H1 (cell line): ENCODE measurements at regions not wholly inside any gene's neighbourhood (a gene's known extent, or its start where the extent isn't known, plus 50 kb on each side); places are given as distances from the start of the nearest gene placed in this dataset.

Experiments used
- CTCF ChIA-PET: fragments of 300-600 bp; sonication (Branson Sonifier 250); formaldehyde crosslinking; loops from one replicate; lab custom pipeline; 2021; ENCODE audit not compliant: partially characterized antibody; lab: Charles Lee
- POLR2A ChIA-PET: fragments of 300-600 bp; sonication (Branson Sonifier 250); formaldehyde crosslinking; loops from one replicate; lab custom pipeline; 2021; ENCODE audit warnings: inconsistent platforms; ENCODE audit not compliant: partially characterized antibody; lab: Charles Lee
- DNase-seq, 2 experiments: peaks; one replicate each; pipeline versions ENCODE4 v3.0.0 to v3.0.0-alpha.2; 2010 to 2022; ENCODE audit warnings: low spot score in 2 of 2, low read depth in 1 of 2, mixed read lengths in 1 of 2
- FAIRE-seq: peaks from 2 replicates; lab custom pipeline; 2011; peaks lifted over from hg19 to GRCh38; lab: Jason Lieb, UNC
- H2AFZ ChIP-seq: 2 replicates; pipeline ENCODE4 v1.8.1; 2012; ENCODE audit warnings: low read length, inconsistent platforms
- H2AK5ac ChIP-seq: 2 replicates; pipeline ENCODE4 v1.6.1; 2013; ENCODE audit warnings: low read depth, low read length
- H2BK120ac ChIP-seq: replicated peaks from 2 replicates; pipeline ENCODE3; 2013; ENCODE audit warnings: low read depth, low read length, inconsistent platforms
- H2BK12ac ChIP-seq: 2 replicates; pipeline ENCODE4 v1.6.1; 2013; ENCODE audit warnings: low read depth, low read length
- H2BK15ac ChIP-seq: 2 replicates; pipeline ENCODE4 v1.6.1; 2013; ENCODE audit warnings: low read length
- H2BK20ac ChIP-seq: 2 replicates; pipeline ENCODE4 v1.6.1; 2013; ENCODE audit warnings: low read length
- H2BK5ac ChIP-seq: 2 replicates; pipeline ENCODE4 v1.6.1; 2013; ENCODE audit warnings: low read depth, low read length
- H3K14ac ChIP-seq: 2 replicates; pipeline ENCODE4 v1.6.1; 2013; ENCODE audit warnings: inconsistent platforms; ENCODE audit not compliant: insufficient read length
- H3K18ac ChIP-seq: 2 replicates; pipeline ENCODE4 v1.6.1; 2013; ENCODE audit warnings: low read length; ENCODE audit errors: extremely low read depth
- H3K23ac ChIP-seq: 2 replicates; pipeline ENCODE4 v1.6.1; 2013; ENCODE audit warnings: inconsistent platforms; ENCODE audit not compliant: insufficient read length
- H3K23me2 ChIP-seq: 2 replicates; pipeline ENCODE4 v1.6.1; 2013; ENCODE audit warnings: low read depth, low read length
- H3K27ac ChIP-seq: 2 replicates; pipeline ENCODE4 v1.6.1; 2011; ENCODE audit warnings: low read depth, low read length, inconsistent platforms
- H3K27me3 ChIP-seq, 4 experiments: replicated peaks in 1 of 4; 1 replicate in 1 of 4; 2 replicates in 3 of 4; pipeline versions ENCODE4 v1.6.1 to v1.8.1; 2011 to 2013; ENCODE audit warnings: low read length in 3 of 4, mild to moderate bottlenecking in 3 of 4, inconsistent platforms in 2 of 4, mixed read lengths in 2 of 4, moderate library complexity in 1 of 4; ENCODE audit not compliant: control insufficient read depth in 3 of 4, insufficient read depth in 3 of 4; ENCODE audit errors: extremely low read depth in 1 of 4
- H3K36me3 ChIP-seq, 4 experiments: 2 replicates each; pipeline versions ENCODE4 v1.6.1 to v1.8.1; 2011 to 2013; ENCODE audit warnings: mild to moderate bottlenecking in 4 of 4, low read length in 3 of 4, moderate library complexity in 2 of 4, control low read depth in 1 of 4, inconsistent platforms in 1 of 4; ENCODE audit not compliant: insufficient read depth in 4 of 4, control insufficient read depth in 2 of 4
- H3K4ac ChIP-seq: replicated peaks from 2 replicates; pipeline ENCODE3; 2013; ENCODE audit warnings: low read length, low read depth, mixed read lengths, inconsistent platforms; ENCODE audit not compliant: insufficient read length
- H3K4me1 ChIP-seq, 4 experiments: replicated peaks in 1 of 4; 1 replicate in 1 of 4; 2 replicates in 3 of 4; pipeline versions ENCODE4 v1.6.1 to v1.8.1; 2011 to 2013; ENCODE audit warnings: low read length in 3 of 4, inconsistent platforms in 2 of 4, mixed read lengths in 1 of 4; ENCODE audit not compliant: insufficient read depth in 4 of 4, control insufficient read depth in 3 of 4
- H3K4me2 ChIP-seq, 2 experiments: 2 replicates each; pipeline versions ENCODE4 v1.6.1 to v1.8.1; 2011 to 2013; ENCODE audit warnings: low read depth in 2 of 2, low read length in 2 of 2, control low read depth in 1 of 2, inconsistent platforms in 1 of 2, mild to moderate bottlenecking in 1 of 2; ENCODE audit not compliant: insufficient read depth in 1 of 2
- H3K4me3 ChIP-seq, 4 experiments: fragments of 200-600, 300-600 bp in 1 of 4; sonication (generic), shearing (Covaris generic), sonication (Bioruptor Twin) in 1 of 4; 2 replicates each; pipeline versions ENCODE4 v1.5.1 to v1.8.1; 2011 to 2016; ENCODE audit warnings: low read length in 4 of 4, low read depth in 3 of 4, control low read depth in 2 of 4, inconsistent platforms in 2 of 4, mild to moderate bottlenecking in 2 of 4, mixed read lengths in 1 of 4, moderate library complexity in 1 of 4; ENCODE audit not compliant: insufficient read depth in 2 of 4; ENCODE audit errors: extremely low read depth in 1 of 4
- H3K56ac ChIP-seq: replicated peaks from 2 replicates; pipeline ENCODE3; 2013; ENCODE audit warnings: low read depth, mild to moderate bottlenecking, mixed read lengths, low read length, inconsistent platforms; ENCODE audit not compliant: insufficient read length
- H3K79me1 ChIP-seq: 2 replicates; pipeline ENCODE4 v1.6.1; 2013; ENCODE audit warnings: low read depth, low read length, control low read depth
- H3K79me2 ChIP-seq, 2 experiments: 2 replicates each; pipeline versions ENCODE4 v1.6.1 to v1.8.1; 2012 to 2013; ENCODE audit warnings: low read length in 2 of 2, mild to moderate bottlenecking in 2 of 2, inconsistent platforms in 1 of 2; ENCODE audit not compliant: insufficient read depth in 2 of 2, control insufficient read depth in 1 of 2
- H3K9ac ChIP-seq, 4 experiments: replicated peaks in 1 of 4; 1 replicate in 1 of 4; 2 replicates in 3 of 4; pipeline versions ENCODE4 v1.6.1 to v1.8.1; 2011 to 2013; ENCODE audit warnings: low read depth in 3 of 4, low read length in 3 of 4, control low read depth in 2 of 4, mild to moderate bottlenecking in 2 of 4, moderate library complexity in 2 of 4, inconsistent platforms in 1 of 4; ENCODE audit errors: extremely low read depth in 1 of 4
- H3K9me3 ChIP-seq, 2 experiments: 2 replicates each; pipeline versions ENCODE4 v1.6.1 to v1.8.1; 2012 to 2013; ENCODE audit warnings: mild to moderate bottlenecking in 2 of 2, moderate library complexity in 2 of 2, control low read depth in 1 of 2, inconsistent platforms in 1 of 2, low read depth in 1 of 2, low read length in 1 of 2, mixed read lengths in 1 of 2; ENCODE audit not compliant: insufficient read depth in 2 of 2
- H4K20me1 ChIP-seq, 2 experiments: replicated peaks in 1 of 2; 2 replicates each; pipeline versions ENCODE3 to v1.8.1; 2011 to 2013; ENCODE audit warnings: inconsistent platforms in 2 of 2, low read length in 2 of 2, mild to moderate bottlenecking in 1 of 2; ENCODE audit not compliant: insufficient read depth in 2 of 2, control insufficient read depth in 1 of 2
- H4K5ac ChIP-seq: 2 replicates; pipeline ENCODE4 v1.6.1; 2013; ENCODE audit warnings: low read length, low read depth, mixed read lengths, inconsistent platforms; ENCODE audit not compliant: insufficient read length
- H4K8ac ChIP-seq: 2 replicates; pipeline ENCODE4 v1.8.0; 2013; ENCODE audit warnings: mild to moderate bottlenecking, moderate library complexity, low read length, inconsistent platforms; ENCODE audit not compliant: insufficient read depth; ENCODE audit errors: extremely low read depth
- H4K91ac ChIP-seq: replicated peaks from 2 replicates; pipeline ENCODE3; 2013; ENCODE audit warnings: low read length, mixed read lengths, inconsistent platforms; ENCODE audit not compliant: insufficient read length
- EP300 ChIP-seq, 2 experiments: IDR thresholded peaks; 1 replicate in 1 of 2; 2 replicates in 1 of 2; pipeline ENCODE4 v1.6.1; 2011 to 2012; ENCODE audit warnings: low read depth in 2 of 2, low read length in 2 of 2, mild to moderate bottlenecking in 2 of 2, borderline replicate concordance in 1 of 2, inconsistent platforms in 1 of 2, moderate library complexity in 1 of 2
- TBP ChIP-seq: IDR thresholded peaks from 2 replicates; pipeline ENCODE4 v1.6.1; 2011; ENCODE audit warnings: low read depth, low read length, improper control_type of control experiment
- ZNF274 ChIP-seq: IDR thresholded peaks from 2 replicates; pipeline ENCODE4 v1.7.0; 2012; ENCODE audit warnings: low read length, borderline replicate concordance; ENCODE audit errors: extremely low read depth
- WGBS, 2 experiments: shearing (Covaris generic) in 1 of 2; methylation state at CpG; one replicate each; pipeline versions ENCODE4 v1.1.6 to v1.1.7; 2013 to 2015; ENCODE audit warnings: low lambda C conversion rate in 2 of 2, mixed read lengths in 2 of 2, inconsistent platforms in 1 of 2, low coverage in 1 of 2, missing lambda C conversion rate in 1 of 2; ENCODE audit not compliant: insufficient replicate concordance in 2 of 2, insufficient coverage in 1 of 2, insufficient read length in 1 of 2; ENCODE audit errors: extremely low coverage in 1 of 2, missing lambda C conversion rate in 1 of 2; 5-methylcytosine and 5-hydroxymethylcytosine counted together

DNA sequence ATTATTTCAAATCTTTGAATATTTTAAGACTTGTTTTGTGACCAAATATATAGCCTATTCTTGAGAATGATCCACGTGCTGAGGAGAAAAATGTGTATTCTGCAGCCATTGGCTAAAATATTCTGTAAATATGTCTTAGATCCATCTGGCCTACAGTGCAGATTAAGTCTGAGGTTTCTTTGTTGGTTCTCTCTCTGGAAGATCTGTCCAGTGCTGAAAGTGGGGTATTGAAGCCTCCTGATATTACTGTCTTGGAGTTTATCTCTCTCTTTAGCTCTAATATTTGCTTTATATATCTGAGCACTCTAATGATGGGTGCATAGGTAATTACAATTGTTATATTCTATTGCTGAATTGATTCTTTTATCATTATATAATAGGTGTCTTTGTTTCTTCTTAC, 617.4 kb upstream of the LRFN5 start:
- no peaks in the 10 kb centered on the region for H3K9me3 ChIP-seq

More for the DNA sequence above, 617.4 kb upstream of the LRFN5 start:
- no peak overlapping the region for H2AFZ ChIP-seq
- no peaks in the 10 kb centered on the region for H3K79me2 ChIP-seq
- POLR2A ChIA-PET: no interaction called here
- H3K14ac ChIP-seq: no peak overlapping the region
- H3K4me2 ChIP-seq: no peak overlapping the region
- no peak overlapping the region for H2AK5ac ChIP-seq
- H3K27me3 ChIP-seq: no peaks in the 10 kb centered on the region
- H3K23me2 ChIP-seq: no peaks in the 10 kb centered on the region
- DNase-seq: no peak
- TF ChIP-seq EP300 (IDR thresholded peaks at IDR 0.05; ENCODE audit: borderline replicate concordance in 1 of 2, low read depth in 2 of 2, low read length in 2 of 2) (no peak), ZNF274 (no peak), TBP (no peak)
- TF ChIP-seq, all 59 proteins: peak for 0
- Histone ChIP-seq H3K4me3 (no peak overlapping the region), H4K8ac (no peak overlapping the region), H2BK120ac (no peak overlapping the region), H2BK5ac (no peak overlapping the region), H3K23ac (no peak overlapping the region), H4K5ac (no peak overlapping the region), H2BK12ac (no peak overlapping the region), H3K79me1 (no peaks in the 10 kb centered on the region), H4K20me1 (no peaks in the 10 kb centered on the region), H3K4ac (no peak overlapping the region), H2BK15ac (no peak overlapping the region), H2BK20ac (no peak overlapping the region), H3K27ac (no peak overlapping the region), H3K9ac (no peak overlapping the region), H4K91ac (no peak overlapping the region), H3K56ac (no peak overlapping the region), H3K36me3 (no peaks in the 10 kb centered on the region), H3K18ac (no peak overlapping the region), H3K4me1 (no peaks in the 10 kb centered on the region)
- WGBS, 2 experiments: 85% methylated on average over 1 of the region's 1 CpG; no CpG with 5 or more reads in 1 of the 2 experiments
- no peak for FAIRE-seq
- CTCF ChIA-PET: no interaction called here
